Activated T-helper 17 cell treated with anti-CD3 and anti-CD28 coated beads, Interleukin-2, amount 50 U/mL, for 72 hours (primary cell): ENCODE measurements at regions not wholly inside any gene's neighbourhood (a gene's known extent, or its start where the extent isn't known, plus 50 kb on each side); places are given as distances from the start of the nearest gene placed in this dataset.
A peak's percentile ranks its signal among the peaks of the same experiment; 100 is the strongest.

ENCODE experiments used
- ATAC-seq: fragments of 150-1000 bp; cut with Tn5 transposase; replicated peaks from 2 replicates; pipeline ENCODE4 v1.10.0; 2021; ENCODE audit warnings: mild to moderate bottlenecking, moderate library complexity
- H3K27ac Mint-ChIP-seq: one replicate; pipeline ENCODE4 v1.8.0; 2022; ENCODE audit warnings: mixed read lengths
- H3K27me3 Mint-ChIP-seq: one replicate; pipeline ENCODE4 v1.8.0; 2022; ENCODE audit warnings: mixed read lengths
- H3K36me3 Mint-ChIP-seq: one replicate; pipeline ENCODE4 v1.8.0; 2022; ENCODE audit warnings: low read depth, mild to moderate bottlenecking, mixed read lengths
- H3K4me1 Mint-ChIP-seq: one replicate; pipeline ENCODE4 v1.8.0; 2022; ENCODE audit warnings: mixed read lengths
- H3K4me3 Mint-ChIP-seq: one replicate; pipeline ENCODE4 v1.8.0; 2022; ENCODE audit warnings: mild to moderate bottlenecking, mixed read lengths
- H3K9me3 Mint-ChIP-seq: one replicate; pipeline ENCODE4 v1.8.0; 2022; ENCODE audit warnings: mixed read lengths

GRCh38 chr4:4913628-4914027 lies 54.2 kb downstream of the MSX1 start:
- no peak overlapping the region for H3K27ac Mint-ChIP-seq
- H3K4me3 Mint-ChIP-seq, result no peak overlapping the region
- H3K27me3 Mint-ChIP-seq, result peaks cover 8% of the 10 kb centered on the region
- H3K9me3 Mint-ChIP-seq, result no peaks in the 10 kb centered on the region
- no peak for ATAC-seq
- no peaks in the 10 kb centered on the region for H3K4me1 Mint-ChIP-seq
- H3K36me3 Mint-ChIP-seq, result no peaks in the 10 kb centered on the region

GRCh38 chr4:4914059-4914820 lies 54.8 kb downstream of the MSX1 start:
- Mint-ChIP-seq H3K9me3 (no peaks in the 10 kb centered on the region), H3K27ac (no peak overlapping the region), H3K36me3 (no peaks in the 10 kb centered on the region), H3K4me1 (no peaks in the 10 kb centered on the region), H3K4me3 (no peak overlapping the region), H3K27me3 (peaks cover 4% of the 10 kb centered on the region)
- peak; percentile 42 for ATAC-seq

GRCh38 chr4:4914965-4915845 lies 55.7 kb downstream of the MSX1 start:
- Mint-ChIP-seq H3K36me3 (no peaks in the 10 kb centered on the region), H3K27ac (no peak overlapping the region), H3K9me3 (no peaks in the 10 kb centered on the region), H3K27me3 (peaks cover 4% of the 10 kb centered on the region), H3K4me3 (no peak overlapping the region), H3K4me1 (no peaks in the 10 kb centered on the region)
- no peak for ATAC-seq

- peaks cover 6% of the 10 kb centered on the region for H3K4me1 Mint-ChIP-seq
- no peaks in the 10 kb centered on the region for H3K9me3 Mint-ChIP-seq
- H3K4me3 Mint-ChIP-seq, result no peak overlapping the region
- H3K27me3 Mint-ChIP-seq, result no peaks in the 10 kb centered on the region
- no peaks in the 10 kb centered on the region for H3K36me3 Mint-ChIP-seq
- ATAC-seq, result no peak
- H3K27ac Mint-ChIP-seq, result no peak overlapping the region
These were observed 58.6 kb downstream of the MSX1 start for GRCh38 chr4:4918067-4918466.

- peaks cover 6% of the 10 kb centered on the region for H3K27me3 Mint-ChIP-seq
- H3K9me3 Mint-ChIP-seq, result no peaks in the 10 kb centered on the region
These were observed 60.5 kb downstream of the MSX1 start for GRCh38 chr4:4919927-4920326.

GRCh38 chr4:4921077-4921476 lies 61.6 kb downstream of the MSX1 start:
- H3K4me1 Mint-ChIP-seq, result peaks cover 8% of the 10 kb centered on the region
- H3K36me3 Mint-ChIP-seq, result no peaks in the 10 kb centered on the region
- no peaks in the 10 kb centered on the region for H3K9me3 Mint-ChIP-seq
- no peak overlapping the region for H3K4me3 Mint-ChIP-seq
- peaks cover 12% of the 10 kb centered on the region for H3K27me3 Mint-ChIP-seq
- no peak overlapping the region for H3K27ac Mint-ChIP-seq
- ATAC-seq, result no peak

More at GRCh38 chr4:4919927-4920326, 60.5 kb downstream of the MSX1 start:
- no peak overlapping the region for H3K27ac Mint-ChIP-seq
- no peaks in the 10 kb centered on the region for H3K36me3 Mint-ChIP-seq
- ATAC-seq, result no peak
- H3K4me3 Mint-ChIP-seq, result no peak overlapping the region
- peaks cover 8% of the 10 kb centered on the region for H3K4me1 Mint-ChIP-seq

- peaks cover 8% of the 10 kb centered on the region for H3K4me1 Mint-ChIP-seq
- no peaks in the 10 kb centered on the region for H3K36me3 Mint-ChIP-seq
- H3K27me3 Mint-ChIP-seq, result peaks cover 20% of the 10 kb centered on the region
- H3K4me3 Mint-ChIP-seq, result no peak overlapping the region
- ATAC-seq, result peak; percentile 57
- H3K9me3 Mint-ChIP-seq, result no peaks in the 10 kb centered on the region
- H3K27ac Mint-ChIP-seq, result no peak overlapping the region
These were observed 63.0 kb downstream of the MSX1 start for GRCh38 chr4:4922441-4922840.

- H3K36me3 Mint-ChIP-seq, result no peaks in the 10 kb centered on the region
- H3K4me3 Mint-ChIP-seq, result no peak overlapping the region
- H3K4me1 Mint-ChIP-seq, result peaks cover 8% of the 10 kb centered on the region
- H3K9me3 Mint-ChIP-seq, result no peaks in the 10 kb centered on the region
- no peak overlapping the region for H3K27ac Mint-ChIP-seq
- peak; percentile 92 for ATAC-seq
- peaks cover 22% of the 10 kb centered on the region for H3K27me3 Mint-ChIP-seq
These were observed 63.7 kb downstream of the MSX1 start for GRCh38 chr4:4923201-4923600.

- no peak for ATAC-seq
- H3K27ac Mint-ChIP-seq, result no peak overlapping the region
- H3K4me3 Mint-ChIP-seq, result no peak overlapping the region
- H3K27me3 Mint-ChIP-seq, result peaks cover 16% of the 10 kb centered on the region
- H3K9me3 Mint-ChIP-seq, result no peaks in the 10 kb centered on the region
- H3K4me1 Mint-ChIP-seq, result no peaks in the 10 kb centered on the region
- no peaks in the 10 kb centered on the region for H3K36me3 Mint-ChIP-seq
These were observed 71.2 kb downstream of the MSX1 start for GRCh38 chr4:4930677-4931076.

GRCh38 chr4:4935974-4936373 lies 76.5 kb downstream of the MSX1 start:
- ATAC-seq, result no peak
- Mint-ChIP-seq H3K4me1 (no peaks in the 10 kb centered on the region), H3K27me3 (peaks cover 3% of the 10 kb centered on the region), H3K4me3 (no peak overlapping the region), H3K36me3 (no peaks in the 10 kb centered on the region), H3K27ac (no peak overlapping the region), H3K9me3 (no peaks in the 10 kb centered on the region)

- Mint-ChIP-seq H3K4me3 (no peak overlapping the region), H3K27ac (no peak overlapping the region), H3K36me3 (no peaks in the 10 kb centered on the region), H3K27me3 (peaks cover 3% of the 10 kb centered on the region), H3K4me1 (no peaks in the 10 kb centered on the region), H3K9me3 (no peaks in the 10 kb centered on the region)
- ATAC-seq, result no peak
These were observed 78.5 kb downstream of the MSX1 start for GRCh38 chr4:4937926-4938325.

- Mint-ChIP-seq H3K27me3 (no peaks in the 10 kb centered on the region), H3K9me3 (no peaks in the 10 kb centered on the region)
These were observed 77.5 kb downstream of the CYTL1 start for GRCh38 chr4:4941751-4942150.

GRCh38 chr4:4942658-4943057 lies 76.6 kb downstream of the CYTL1 start:
- ATAC-seq, result no peak
- H3K36me3 Mint-ChIP-seq, result no peaks in the 10 kb centered on the region
- H3K27me3 Mint-ChIP-seq, result no peaks in the 10 kb centered on the region
- no peak overlapping the region for H3K4me3 Mint-ChIP-seq
- no peaks in the 10 kb centered on the region for H3K4me1 Mint-ChIP-seq
- no peak overlapping the region for H3K27ac Mint-ChIP-seq
- no peaks in the 10 kb centered on the region for H3K9me3 Mint-ChIP-seq

More at GRCh38 chr4:4941751-4942150, 77.5 kb downstream of the CYTL1 start:
- no peak overlapping the region for H3K4me3 Mint-ChIP-seq
- ATAC-seq, result no peak
- H3K27ac Mint-ChIP-seq, result no peak overlapping the region
- H3K4me1 Mint-ChIP-seq, result no peaks in the 10 kb centered on the region
- H3K36me3 Mint-ChIP-seq, result no peaks in the 10 kb centered on the region

GRCh38 chr4:4945021-4945420 lies 74.2 kb downstream of the CYTL1 start:
- ATAC-seq, result no peak
- Mint-ChIP-seq H3K9me3 (no peaks in the 10 kb centered on the region), H3K27me3 (no peaks in the 10 kb centered on the region), H3K4me3 (no peak overlapping the region), H3K36me3 (no peaks in the 10 kb centered on the region), H3K27ac (peak overlapping the region; percentile 75), H3K4me1 (no peaks in the 10 kb centered on the region)

GRCh38 chr4:4945829-4946228 lies 73.4 kb downstream of the CYTL1 start:
- no peak overlapping the region for H3K27ac Mint-ChIP-seq
- H3K4me3 Mint-ChIP-seq, result no peak overlapping the region
- no peaks in the 10 kb centered on the region for H3K4me1 Mint-ChIP-seq
- no peaks in the 10 kb centered on the region for H3K27me3 Mint-ChIP-seq
- ATAC-seq, result no peak
- H3K36me3 Mint-ChIP-seq, result no peaks in the 10 kb centered on the region
- no peaks in the 10 kb centered on the region for H3K9me3 Mint-ChIP-seq
